ENCODE measurements at regions not wholly inside any gene's neighbourhood (a gene's known extent, or its start where the extent isn't known, plus 50 kb on each side); places are given as distances from the start of the nearest gene placed in this dataset.

- no peak overlapping the region for H3K27ac Mint-ChIP-seq
- no peak overlapping the region for H3K4me3 Mint-ChIP-seq
- H3K27me3 Mint-ChIP-seq = no peaks in the 10 kb centered on the region
- DNase-seq (no peak), ATAC-seq (ENCODE audit: low read depth) (no peak)
- POLR2A ChIA-PET = no interaction called here
- no peaks in the 10 kb centered on the region for H3K36me3 Mint-ChIP-seq
- H3K4me1 Mint-ChIP-seq = peaks cover 5% of the 10 kb centered on the region
- H3K9me3 Mint-ChIP-seq = no peaks in the 10 kb centered on the region
Measured at GRCh38 chrX:39450234-39450977, 647.4 kb downstream of the BCOR start.

- Mint-ChIP-seq H3K27me3 (no peaks in the 10 kb centered on the region), H3K4me3 (no peak overlapping the region), H3K9me3 (no peaks in the 10 kb centered on the region), H3K27ac (no peak overlapping the region), H3K4me1 (peaks cover 5% of the 10 kb centered on the region), H3K36me3 (no peaks in the 10 kb centered on the region)
- no peak for DNase-seq
- POLR2A ChIA-PET = no interaction called here
- ATAC-seq (ENCODE audit: low read depth) = no peak
Measured at GRCh38 chrX:39451046-39451445, 646.7 kb downstream of the BCOR start.

GRCh38 chrX:39452401-39452800, 645.4 kb downstream of the BCOR start:
- DNase-seq = no peak
- Mint-ChIP-seq H3K27me3 (no peaks in the 10 kb centered on the region), H3K36me3 (no peaks in the 10 kb centered on the region), H3K9me3 (peaks cover 4% of the 10 kb centered on the region), H3K4me3 (no peak overlapping the region), H3K27ac (no peak overlapping the region), H3K4me1 (peaks cover 5% of the 10 kb centered on the region)
- POLR2A ChIA-PET = no interaction called here
- no peak for ATAC-seq (ENCODE audit: low read depth)

- no peaks in the 10 kb centered on the region for H3K27me3 Mint-ChIP-seq
- no peaks in the 10 kb centered on the region for H3K4me1 Mint-ChIP-seq
- DNase-seq = no peak
- POLR2A ChIA-PET = no interaction called here
- H3K9me3 Mint-ChIP-seq = peaks cover 4% of the 10 kb centered on the region
- no peak overlapping the region for H3K27ac Mint-ChIP-seq
- H3K4me3 Mint-ChIP-seq = no peak overlapping the region
- ATAC-seq (ENCODE audit: low read depth) = no peak
- H3K36me3 Mint-ChIP-seq = no peaks in the 10 kb centered on the region
Measured at GRCh38 chrX:39453889-39454621, 643.7 kb downstream of the BCOR start.

GRCh38 chrX:39456894-39457604, 640.7 kb downstream of the BCOR start:
- ATAC-seq (ENCODE audit: low read depth) (no peak), DNase-seq (no peak)
- Mint-ChIP-seq H3K4me1 (no peaks in the 10 kb centered on the region), H3K27me3 (no peaks in the 10 kb centered on the region), H3K27ac (no peak overlapping the region), H3K4me3 (no peak overlapping the region), H3K9me3 (peaks cover 4% of the 10 kb centered on the region), H3K36me3 (no peaks in the 10 kb centered on the region)
- POLR2A ChIA-PET = no interaction called here

GRCh38 chrX:39458779-39459178, 639.0 kb downstream of the BCOR start:
- H3K27me3 Mint-ChIP-seq = no peaks in the 10 kb centered on the region
- DNase-seq (no peak), ATAC-seq (ENCODE audit: low read depth) (no peak)
- peaks cover 4% of the 10 kb centered on the region for H3K9me3 Mint-ChIP-seq
- POLR2A ChIA-PET = no interaction called here
- H3K27ac Mint-ChIP-seq = no peak overlapping the region
- H3K4me3 Mint-ChIP-seq = no peak overlapping the region
- no peaks in the 10 kb centered on the region for H3K36me3 Mint-ChIP-seq
- H3K4me1 Mint-ChIP-seq = no peaks in the 10 kb centered on the region

GRCh38 chrX:39459204-39459603, 638.6 kb downstream of the BCOR start:
- Mint-ChIP-seq H3K9me3 (peaks cover 4% of the 10 kb centered on the region), H3K27ac (no peak overlapping the region), H3K27me3 (no peaks in the 10 kb centered on the region), H3K4me1 (no peaks in the 10 kb centered on the region), H3K4me3 (no peak overlapping the region), H3K36me3 (no peaks in the 10 kb centered on the region)
- DNase-seq = no peak
- ATAC-seq (ENCODE audit: low read depth) = no peak
- POLR2A ChIA-PET = no interaction called here

GRCh38 chrX:39459952-39460351, 637.8 kb downstream of the BCOR start:
- Mint-ChIP-seq H3K4me3 (no peak overlapping the region), H3K27me3 (no peaks in the 10 kb centered on the region), H3K9me3 (peaks cover 4% of the 10 kb centered on the region), H3K4me1 (no peaks in the 10 kb centered on the region), H3K27ac (no peak overlapping the region), H3K36me3 (no peaks in the 10 kb centered on the region)
- ATAC-seq (ENCODE audit: low read depth) (no peak), DNase-seq (no peak)
- POLR2A ChIA-PET = no interaction called here

GRCh38 chrX:39460499-39460898, 637.3 kb downstream of the BCOR start:
- no peaks in the 10 kb centered on the region for H3K36me3 Mint-ChIP-seq
- no peak overlapping the region for H3K27ac Mint-ChIP-seq
- POLR2A ChIA-PET = no interaction called here
- H3K4me1 Mint-ChIP-seq = no peaks in the 10 kb centered on the region
- no peak for ATAC-seq (ENCODE audit: low read depth)
- no peaks in the 10 kb centered on the region for H3K27me3 Mint-ChIP-seq
- no peak for DNase-seq
- no peak overlapping the region for H3K4me3 Mint-ChIP-seq
- peaks cover 4% of the 10 kb centered on the region for H3K9me3 Mint-ChIP-seq

- Mint-ChIP-seq H3K4me3 (no peak overlapping the region), H3K27me3 (no peaks in the 10 kb centered on the region), H3K27ac (no peak overlapping the region), H3K36me3 (no peaks in the 10 kb centered on the region), H3K9me3 (no peaks in the 10 kb centered on the region), H3K4me1 (no peaks in the 10 kb centered on the region)
- DNase-seq = no peak
- ATAC-seq (ENCODE audit: low read depth) = no peak
- POLR2A ChIA-PET = no interaction called here
Measured at GRCh38 chrX:39462835-39463234, 634.9 kb downstream of the BCOR start.

- POLR2A ChIA-PET = no interaction called here
- no peaks in the 10 kb centered on the region for H3K36me3 Mint-ChIP-seq
- DNase-seq (no peak), ATAC-seq (ENCODE audit: low read depth) (no peak)
- no peaks in the 10 kb centered on the region for H3K4me1 Mint-ChIP-seq
- no peak overlapping the region for H3K27ac Mint-ChIP-seq
- no peaks in the 10 kb centered on the region for H3K27me3 Mint-ChIP-seq
- no peaks in the 10 kb centered on the region for H3K9me3 Mint-ChIP-seq
- H3K4me3 Mint-ChIP-seq = no peak overlapping the region
Measured at GRCh38 chrX:39464253-39464652, 633.5 kb downstream of the BCOR start.

- H3K9me3 Mint-ChIP-seq = no peaks in the 10 kb centered on the region
- H3K27ac Mint-ChIP-seq = no peak overlapping the region
- no peaks in the 10 kb centered on the region for H3K27me3 Mint-ChIP-seq
- no peaks in the 10 kb centered on the region for H3K36me3 Mint-ChIP-seq
- H3K4me3 Mint-ChIP-seq = no peak overlapping the region
- POLR2A ChIA-PET = no interaction called here
- no peaks in the 10 kb centered on the region for H3K4me1 Mint-ChIP-seq
- DNase-seq (no peak), ATAC-seq (ENCODE audit: low read depth) (no peak)
Measured at GRCh38 chrX:39465467-39465866, 632.3 kb downstream of the BCOR start.

GRCh38 chrX:39465906-39466305, 631.9 kb downstream of the BCOR start:
- H3K27ac Mint-ChIP-seq = no peak overlapping the region
- ATAC-seq (ENCODE audit: low read depth) = no peak
- no peaks in the 10 kb centered on the region for H3K36me3 Mint-ChIP-seq
- POLR2A ChIA-PET = no interaction called here
- H3K27me3 Mint-ChIP-seq = no peaks in the 10 kb centered on the region
- H3K9me3 Mint-ChIP-seq = no peaks in the 10 kb centered on the region
- H3K4me3 Mint-ChIP-seq = no peak overlapping the region
- no peak for DNase-seq
- no peaks in the 10 kb centered on the region for H3K4me1 Mint-ChIP-seq

- POLR2A ChIA-PET = no interaction called here
- no peaks in the 10 kb centered on the region for H3K36me3 Mint-ChIP-seq
- H3K4me3 Mint-ChIP-seq = no peak overlapping the region
- DNase-seq (no peak), ATAC-seq (ENCODE audit: low read depth) (no peak)
- no peaks in the 10 kb centered on the region for H3K9me3 Mint-ChIP-seq
- H3K27ac Mint-ChIP-seq = no peak overlapping the region
- H3K27me3 Mint-ChIP-seq = no peaks in the 10 kb centered on the region
- H3K4me1 Mint-ChIP-seq = no peaks in the 10 kb centered on the region
Measured at GRCh38 chrX:39469126-39469525, 628.6 kb downstream of the BCOR start.
